IMR-90 (cell line): ENCODE measurements at regions not wholly inside any gene's neighbourhood (a gene's known extent, or its start where the extent isn't known, plus 50 kb on each side); places are given as distances from the start of the nearest gene placed in this dataset.

Source experiments
- ATAC-seq: fragments of 200-7000 bp; cut with Tn5 transposase; 2 replicates; pipeline ENCODE4 v1.9.1; 2020; ENCODE audit warnings: low read depth, mild to moderate bottlenecking, moderate library complexity
- BruUV-seq: library from RNA; stranded (reverse); fragments of 400-500 nt; replicated peaks from 2 replicates; lab custom pipeline; 2021; lab: Mats Ljungman, UMichigan
- CTCF ChIA-PET: fragments of 300-600 bp; formaldehyde crosslinking; extraction: SDS; loops from one replicate; lab custom pipeline; 2021; ENCODE audit warnings: antibody characterized with exemption; lab: Yijun Ruan, JAX
- POLR2A ChIA-PET: fragments of 300-600 bp; sonication (Branson Sonifier 250); formaldehyde crosslinking; loops from one replicate; lab custom pipeline; 2022; ENCODE audit warnings: antibody characterized with exemption; ENCODE audit not compliant: unreplicated experiment; lab: Charles Lee
- DNase-seq: peaks from one replicate; pipeline ENCODE4 v3.0.0; 2013
- H2AFZ ChIP-seq: replicated peaks from 2 replicates; pipeline ENCODE3; 2013; ENCODE audit warnings: low read length, mild to moderate bottlenecking; ENCODE audit not compliant: poor library complexity
- H2AK5ac ChIP-seq: 2 replicates; pipeline ENCODE4 v1.6.1; 2013; ENCODE audit warnings: low read depth, low read length, inconsistent platforms
- H2AK9ac ChIP-seq: replicated peaks from 2 replicates; pipeline ENCODE3; 2013; ENCODE audit warnings: mild to moderate bottlenecking, low read depth, low read length, moderate library complexity; ENCODE audit not compliant: poor library complexity
- H2BK120ac ChIP-seq: 2 replicates; pipeline ENCODE4 v1.6.1; 2013; ENCODE audit warnings: low read depth, low read length, inconsistent platforms
- H2BK15ac ChIP-seq: 3 replicates; pipeline ENCODE4 v1.6.1; 2013; ENCODE audit warnings: low read depth, low read length, inconsistent platforms
- H2BK20ac ChIP-seq: 2 replicates; pipeline ENCODE4 v1.6.1; 2013; ENCODE audit warnings: low read depth, mild to moderate bottlenecking, inconsistent platforms, low read length, moderate library complexity
- H2BK5ac ChIP-seq: 2 replicates; pipeline ENCODE4 v1.6.1; 2013; ENCODE audit warnings: mild to moderate bottlenecking, low read depth, low read length, inconsistent platforms; ENCODE audit not compliant: poor library complexity, severe bottlenecking
- H3K14ac ChIP-seq: replicated peaks from 2 replicates; pipeline ENCODE4 v1.6.1; 2013; ENCODE audit warnings: low read depth, low read length, inconsistent platforms
- H3K18ac ChIP-seq: 2 replicates; pipeline ENCODE4 v1.6.1; 2013; ENCODE audit warnings: low read depth, low read length, control low read depth
- H3K23ac ChIP-seq: 2 replicates; pipeline ENCODE4 v1.6.1; 2013; ENCODE audit warnings: low read depth, low read length, inconsistent platforms
- H3K27ac ChIP-seq: 2 replicates; pipeline ENCODE4 v1.5.1; 2013; ENCODE audit warnings: mild to moderate bottlenecking, control low read depth, low read length; ENCODE audit not compliant: insufficient read depth
- H3K27me3 ChIP-seq: 2 replicates; pipeline ENCODE4 v1.6.1; 2013; ENCODE audit warnings: low read length; ENCODE audit not compliant: control insufficient read depth, insufficient read depth
- H3K36me3 ChIP-seq: 2 replicates; pipeline ENCODE4 v1.6.1; 2013; ENCODE audit warnings: low read length, mixed read lengths; ENCODE audit not compliant: control insufficient read depth, insufficient read depth
- H3K4ac ChIP-seq: 2 replicates; pipeline ENCODE4 v1.6.1; 2013; ENCODE audit warnings: low read depth, low read length, inconsistent platforms
- H3K4me1 ChIP-seq: 2 replicates; pipeline ENCODE4 v1.6.1; 2013; ENCODE audit warnings: low read length, mixed read lengths; ENCODE audit not compliant: control insufficient read depth, insufficient read depth
- H3K4me2 ChIP-seq: 2 replicates; pipeline ENCODE4 v1.6.1; 2013; ENCODE audit warnings: low read depth, mild to moderate bottlenecking, control low read depth, low read length, moderate library complexity
- H3K4me3 ChIP-seq: 2 replicates; pipeline ENCODE4 v1.5.1; 2013; ENCODE audit warnings: low read depth, mild to moderate bottlenecking, control low read depth, low read length, moderate library complexity; ENCODE audit not compliant: insufficient read depth
- H3K56ac ChIP-seq: 2 replicates; pipeline ENCODE4 v1.6.1; 2013; ENCODE audit warnings: low read length, inconsistent platforms; ENCODE audit not compliant: insufficient read depth; ENCODE audit errors: extremely low read depth
- H3K79me1 ChIP-seq, 2 experiments: 2 replicates each; pipeline ENCODE4 v1.6.1; 2013; ENCODE audit warnings: low read length in 2 of 2, inconsistent platforms in 1 of 2, low read depth in 1 of 2
- H3K9ac ChIP-seq: 2 replicates; pipeline ENCODE4 v1.6.1; 2013; ENCODE audit warnings: low read depth, low read length, control low read depth
- H3K9me1 ChIP-seq: 2 replicates; pipeline ENCODE4 v1.6.1; 2013; ENCODE audit warnings: low read length, inconsistent platforms; ENCODE audit not compliant: insufficient read depth
- H3K9me3 ChIP-seq: 2 replicates; pipeline ENCODE4 v1.6.1; 2013; ENCODE audit warnings: low read length; ENCODE audit not compliant: control insufficient read depth, insufficient read depth
- H4K20me1 ChIP-seq: 2 replicates; pipeline ENCODE4 v1.6.1; 2013; ENCODE audit warnings: low read length, inconsistent platforms; ENCODE audit not compliant: insufficient read depth
- H4K5ac ChIP-seq: 2 replicates; pipeline ENCODE4 v1.6.1; 2013; ENCODE audit warnings: mild to moderate bottlenecking, low read depth, low read length, control low read depth
- H4K8ac ChIP-seq, 2 experiments: 2 replicates each; pipeline ENCODE4 v1.6.1; 2013; ENCODE audit warnings: low read depth in 2 of 2, low read length in 2 of 2, control low read depth in 1 of 2, inconsistent platforms in 1 of 2
- H4K91ac ChIP-seq: 2 replicates; pipeline ENCODE4 v1.6.1; 2013; ENCODE audit warnings: low read depth, low read length, inconsistent platforms; ENCODE audit not compliant: insufficient read depth
- CEBPB ChIP-seq: IDR thresholded peaks from 2 replicates; pipeline ENCODE4 v1.6.1; 2012; ENCODE audit warnings: low read depth, low read length, improper control_type of control experiment
- CHD1 ChIP-seq: IDR thresholded peaks from 2 replicates; pipeline ENCODE4 v1.6.1; 2012; ENCODE audit warnings: low read depth, low read length, improper control_type of control experiment
- CTCF ChIP-seq: conservative IDR thresholded peaks from 2 replicates; pipeline ENCODE4 v1.5.1; 2012; ENCODE audit warnings: mild to moderate bottlenecking, low read depth, low read length, improper control_type of control experiment
- POLR2A ChIP-seq: IDR thresholded peaks from 2 replicates; pipeline ENCODE4 v1.6.1; 2012; ENCODE audit warnings: mild to moderate bottlenecking, low read depth, low read length
- RAD21 ChIP-seq: IDR thresholded peaks from 2 replicates; pipeline ENCODE4 v1.6.1; 2012; ENCODE audit warnings: low read length, improper control_type of control experiment
- RCOR1 ChIP-seq: IDR thresholded peaks from 2 replicates; pipeline ENCODE4 v1.6.1; 2012; ENCODE audit warnings: mild to moderate bottlenecking, low read length, improper control_type of control experiment; ENCODE audit not compliant: insufficient replicate concordance
- SMC3 ChIP-seq: fragments of 150-350 bp; IDR thresholded peaks from 2 replicates; pipeline ENCODE4 v1.6.1; 2016; ENCODE audit warnings: low read depth, mild to moderate bottlenecking, antibody characterized with exemption, low read length, moderate library complexity
- dilution Hi-C: fragments of 300-500 bp; cut with HindIII; formaldehyde crosslinking; loops from one replicate; pipeline ENCODE4 v1.14.3; 2018; ENCODE audit warnings: low sequenced_read_pairs; ENCODE audit not compliant: unreplicated experiment
- in situ Hi-C: fragments of 300-500 bp; cut with MboI; formaldehyde crosslinking; loops from 3 replicates; pipeline ENCODE4 v1.14.3; 2019; ENCODE audit warnings: low sequenced_read_pairs, inconsistent platforms, mixed read lengths
- intact Hi-C: fragments of 100-400 bp; cut with micrococcal nuclease; formaldehyde crosslinking; loops from 2 replicates; pipeline ENCODE4 v1.10.0; 2022

GRCh38 chr4:171583790-171584189, 229.4 kb upstream of the GALNTL6 start:
- no peak overlapping the region for H2BK15ac ChIP-seq
- in situ Hi-C loops = no loop called here
- no peak for TF ChIP-seq CTCF
- TF ChIP-seq CEBPB = no peak
- no peak for TF ChIP-seq SMC3
- no peak for TF ChIP-seq RCOR1
- TF ChIP-seq POLR2A = no peak
- no peak for TF ChIP-seq CHD1
- no peak for TF ChIP-seq RAD21

More at GRCh38 chr4:171583790-171584189, 229.4 kb upstream of the GALNTL6 start:
- no peaks in the 10 kb centered on the region for H4K20me1 ChIP-seq
- no peaks in the 10 kb centered on the region for H3K9me1 ChIP-seq
- no peak overlapping the region for H2BK20ac ChIP-seq
- no peak overlapping the region for H4K91ac ChIP-seq
- H3K18ac ChIP-seq = no peak overlapping the region
- H2BK5ac ChIP-seq = no peak overlapping the region
- no peak overlapping the region for H2AK9ac ChIP-seq
- H3K9ac ChIP-seq = no peak overlapping the region
- H3K79me1 ChIP-seq = no peaks in the 10 kb centered on the region
- H3K4me2 ChIP-seq = no peak overlapping the region
- no peak overlapping the region for H2AFZ ChIP-seq
- peaks cover 7% of the 10 kb centered on the region; the same call in 1 of the 2 replicates for H3K9me3 ChIP-seq
- H3K36me3 ChIP-seq = no peaks in the 10 kb centered on the region
- no peak overlapping the region for H4K8ac ChIP-seq
- intact Hi-C loops = no loop called here
- H3K4ac ChIP-seq = no peak overlapping the region
- no peaks in the 10 kb centered on the region for H3K4me1 ChIP-seq
- ATAC-seq (no peak), DNase-seq (no peak)
- H3K4me3 ChIP-seq = no peak overlapping the region
- ChIA-PET CTCF (no interaction called here), POLR2A (no interaction called here)
- no peak overlapping the region for H3K14ac ChIP-seq
- no peak overlapping the region for H3K27ac ChIP-seq
- no peak overlapping the region for H3K56ac ChIP-seq
- BruUV-seq = no TSS peak
- no peak overlapping the region for H3K23ac ChIP-seq
- H3K27me3 ChIP-seq = no peaks in the 10 kb centered on the region
- no peak overlapping the region for H2BK120ac ChIP-seq
- no peak overlapping the region for H4K5ac ChIP-seq
- dilution Hi-C loops = no loop called here
- H2AK5ac ChIP-seq = no peak overlapping the region
